DMS79 treated with DMSO at 0.1 percent for 48 hours (cell line): ENCODE measurements at regions not wholly inside any gene's neighbourhood (a gene's known extent, or its start where the extent isn't known, plus 50 kb on each side); places are given as distances from the start of the nearest gene placed in this dataset.

Experiments used
- DNase-seq: peaks from one replicate; lab custom pipeline; 2025; lab: John Stamatoyannopoulos, UW

GRCh38 chr7:98464558-98464940 lies 63.7 kb upstream of the BAIAP2L1 start:
- no peak for DNase-seq

GRCh38 chr7:98463837-98464557 lies 63.1 kb upstream of the BAIAP2L1 start:
- no peak for DNase-seq

GRCh38 chr7:98462911-98463633 lies 62.2 kb upstream of the BAIAP2L1 start:
- no peak for DNase-seq

- DNase-seq: no peak
Observed at GRCh38 chr7:98460902-98461301, 60.0 kb upstream of the BAIAP2L1 start.

- DNase-seq: no peak
Observed at GRCh38 chr7:98459529-98459928, 58.6 kb upstream of the BAIAP2L1 start.

GRCh38 chr7:98458090-98458875 lies 57.4 kb upstream of the BAIAP2L1 start:
- no peak for DNase-seq

GRCh38 chr7:98456866-98457265 lies 56.0 kb upstream of the BAIAP2L1 start:
- no peak for DNase-seq

GRCh38 chr7:98452791-98453190 lies 51.9 kb upstream of the BAIAP2L1 start:
- DNase-seq: no peak
